SK-N-SH treated with all-trans-retinoic acid at 6 μM for 48 hours (cell line): ENCODE measurements at regions not wholly inside any gene's neighbourhood (a gene's known extent, or its start where the extent isn't known, plus 50 kb on each side); places are given as distances from the start of the nearest gene placed in this dataset.

Experiments used
- ATAC-seq: fragments of 200-7000 bp; cut with Tn5 transposase; 3 replicates; pipeline ENCODE4 v1.9.1; 2020; ENCODE audit warnings: mild to moderate bottlenecking, moderate library complexity
- ARNTL ChIP-seq: fragments of 450-650 bp; formaldehyde crosslinking; IDR thresholded peaks from 2 replicates; pipeline ENCODE4 v1.5.0; 2020; ENCODE audit warnings: low read depth, mild to moderate bottlenecking, moderate library complexity, borderline replicate concordance
- BACH2 ChIP-seq: fragments of 250-450 bp; sonication (Bioruptor Pico); IDR thresholded peaks from 2 replicates; pipeline ENCODE4 v1.9.0; 2021; ENCODE audit warnings: mild to moderate bottlenecking, borderline replicate concordance
- CREB5 ChIP-seq: fragments of 250-450 bp; sonication (Bioruptor Pico); IDR thresholded peaks from 2 replicates; pipeline ENCODE4 v1.5.1; 2020; ENCODE audit warnings: low read depth, mild to moderate bottlenecking, moderate library complexity
- CSDC2 ChIP-seq: fragments of 250-450 bp; sonication (Bioruptor Pico); IDR thresholded peaks from 2 replicates; pipeline ENCODE4 v1.5.0; 2020; ENCODE audit warnings: mild to moderate bottlenecking, moderate library complexity
- ESRRG ChIP-seq: fragments of 250-450 bp; sonication (Bioruptor Pico); IDR thresholded peaks from 2 replicates; pipeline ENCODE4 v1.6.1; 2021; ENCODE audit warnings: mild to moderate bottlenecking
- GLIS3 ChIP-seq: fragments of 250-450 bp; sonication (Bioruptor Pico); IDR thresholded peaks from 2 replicates; pipeline ENCODE4 v1.5.0; 2020; ENCODE audit warnings: mild to moderate bottlenecking, moderate library complexity
- ISL1 ChIP-seq: fragments of 250-450 bp; sonication (Bioruptor Pico); IDR thresholded peaks from 2 replicates; pipeline ENCODE4 v2.1.2; 2022; ENCODE audit warnings: mild to moderate bottlenecking, moderate library complexity
- OSR1 ChIP-seq: fragments of 250-450 bp; sonication (Bioruptor Pico); IDR thresholded peaks from 2 replicates; pipeline ENCODE4 v1.8.0; 2022; ENCODE audit warnings: moderate library complexity, mild to moderate bottlenecking, inconsistent platforms
- PPARA ChIP-seq: fragments of 250-450 bp; sonication (Bioruptor Pico); IDR thresholded peaks from 2 replicates; pipeline ENCODE4 v1.5.0; 2020; ENCODE audit warnings: mild to moderate bottlenecking, borderline replicate concordance
- RARB ChIP-seq: fragments of 250-450 bp; sonication (Bioruptor Pico); IDR thresholded peaks from 2 replicates; pipeline ENCODE4 v1.8.0; 2021; ENCODE audit warnings: mild to moderate bottlenecking, moderate library complexity
- SNAI2 ChIP-seq: fragments of 250-450 bp; sonication (Bioruptor Pico); IDR thresholded peaks from 2 replicates; pipeline ENCODE4 v1.5.0; 2020; ENCODE audit warnings: mild to moderate bottlenecking, moderate library complexity
- TCF4 ChIP-seq: fragments of 250-450 bp; sonication (Bioruptor Pico); IDR thresholded peaks from 2 replicates; pipeline ENCODE4 v1.8.0; 2021; ENCODE audit warnings: mild to moderate bottlenecking, moderate library complexity, borderline replicate concordance
- TOX ChIP-seq: fragments of 250-450 bp; sonication (Bioruptor Pico); IDR thresholded peaks from 2 replicates; pipeline ENCODE4 v1.8.0; 2021; ENCODE audit warnings: mild to moderate bottlenecking, moderate library complexity, borderline replicate concordance
- TSHZ2 ChIP-seq: fragments of 250-450 bp; sonication (Bioruptor Pico); IDR thresholded peaks from 2 replicates; pipeline ENCODE4 v1.5.0; 2020; ENCODE audit warnings: mild to moderate bottlenecking, moderate library complexity
- ZC3H10 ChIP-seq: fragments of 250-450 bp; sonication (Bioruptor Pico); IDR thresholded peaks from 2 replicates; pipeline ENCODE4 v1.5.1; 2021; ENCODE audit warnings: mild to moderate bottlenecking, moderate library complexity
- ZFP3 ChIP-seq: fragments of 250-450 bp; sonication (Bioruptor Pico); IDR thresholded peaks from 2 replicates; pipeline ENCODE4 v1.5.0; 2020; ENCODE audit warnings: mild to moderate bottlenecking, moderate library complexity
- ZFP30 ChIP-seq: fragments of 450-650 bp; formaldehyde crosslinking; IDR thresholded peaks from 2 replicates; pipeline ENCODE4 v1.5.0; 2022; ENCODE audit warnings: mild to moderate bottlenecking, moderate library complexity
- ZNF565 ChIP-seq: fragments of 450-650 bp; formaldehyde crosslinking; conservative IDR thresholded peaks from 2 replicates; pipeline ENCODE4 v1.5.0; 2020; ENCODE audit warnings: low read depth, mild to moderate bottlenecking, moderate library complexity
- ZNF70 ChIP-seq: fragments of 450-650 bp; formaldehyde crosslinking; IDR thresholded peaks from 2 replicates; pipeline ENCODE4 v1.5.0; 2020; ENCODE audit warnings: mild to moderate bottlenecking, moderate library complexity
- TF ChIP-seq, protein P1 (sequence below): fragments of 250-450 bp; sonication (Bioruptor Pico); IDR thresholded peaks from 2 replicates; pipeline ENCODE4 v1.8.0; 2020; ENCODE audit warnings: mild to moderate bottlenecking, moderate library complexity, borderline replicate concordance
- TF ChIP-seq, protein P2 (sequence below): fragments of 250-450 bp; sonication (Bioruptor Pico); IDR thresholded peaks from 2 replicates; pipeline ENCODE4 v1.5.1; 2021; ENCODE audit warnings: mild to moderate bottlenecking, moderate library complexity
- TF ChIP-seq, protein P3 (sequence below): fragments of 250-450 bp; sonication (Bioruptor Pico); IDR thresholded peaks from 2 replicates; pipeline ENCODE4 v1.8.0; 2021; ENCODE audit warnings: low read depth, mild to moderate bottlenecking, moderate library complexity, borderline replicate concordance

DNA sequence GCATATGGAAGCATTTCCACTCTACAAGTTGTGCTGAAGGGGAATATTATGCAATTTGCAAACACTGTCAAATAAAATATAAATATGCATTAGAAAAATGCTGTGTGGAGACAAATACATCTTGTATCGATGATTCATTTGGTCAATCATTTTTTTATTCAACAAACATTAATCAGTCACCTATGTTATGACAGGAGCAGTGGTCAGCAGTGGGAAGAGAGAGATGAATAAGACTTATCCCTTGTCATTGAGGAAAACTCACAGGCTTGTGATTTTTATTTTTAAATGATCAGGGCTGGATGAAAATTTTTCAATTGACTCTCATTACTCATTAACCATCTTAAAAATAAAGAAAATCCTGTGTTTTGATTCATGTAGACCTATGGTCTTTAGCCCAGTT lies 574.1 kb downstream of the ACTL7B start:
- no peak for TF ChIP-seq ESRRG (CRISPR knock-in tag)
- TF ChIP-seq PPARA (CRISPR knock-in tag), result no peak
- TF ChIP-seq RARB (CRISPR knock-in tag), result no peak
- TF ChIP-seq ZNF565 (CRISPR knock-in tag), result no peak
- no peak for TF ChIP-seq GLIS3 (CRISPR knock-in tag)
- TF ChIP-seq SNAI2, result no peak
- no peak for TF ChIP-seq TSHZ2 (CRISPR knock-in tag)
- no peak for TF ChIP-seq ZC3H10 (CRISPR knock-in tag)
- no peak for TF ChIP-seq ISL1 (CRISPR knock-in tag)
- no peak for TF ChIP-seq CSDC2 (CRISPR knock-in tag)
- TF ChIP-seq, protein P1, sequence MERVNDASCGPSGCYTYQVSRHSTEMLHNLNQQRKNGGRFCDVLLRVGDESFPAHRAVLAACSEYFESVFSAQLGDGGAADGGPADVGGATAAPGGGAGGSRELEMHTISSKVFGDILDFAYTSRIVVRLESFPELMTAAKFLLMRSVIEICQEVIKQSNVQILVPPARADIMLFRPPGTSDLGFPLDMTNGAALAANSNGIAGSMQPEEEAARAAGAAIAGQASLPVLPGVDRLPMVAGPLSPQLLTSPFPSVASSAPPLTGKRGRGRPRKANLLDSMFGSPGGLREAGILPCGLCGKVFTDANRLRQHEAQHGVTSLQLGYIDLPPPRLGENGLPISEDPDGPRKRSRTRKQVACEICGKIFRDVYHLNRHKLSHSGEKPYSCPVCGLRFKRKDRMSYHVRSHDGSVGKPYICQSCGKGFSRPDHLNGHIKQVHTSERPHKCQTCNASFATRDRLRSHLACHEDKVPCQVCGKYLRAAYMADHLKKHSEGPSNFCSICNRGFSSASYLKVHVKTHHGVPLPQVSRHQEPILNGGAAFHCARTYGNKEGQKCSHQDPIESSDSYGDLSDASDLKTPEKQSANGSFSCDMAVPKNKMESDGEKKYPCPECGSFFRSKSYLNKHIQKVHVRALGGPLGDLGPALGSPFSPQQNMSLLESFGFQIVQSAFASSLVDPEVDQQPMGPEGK, result no peak
- TF ChIP-seq ZFP30 (CRISPR knock-in tag), result no peak
- TF ChIP-seq ZNF70 (CRISPR knock-in tag), result no peak
- TF ChIP-seq, protein P2, sequence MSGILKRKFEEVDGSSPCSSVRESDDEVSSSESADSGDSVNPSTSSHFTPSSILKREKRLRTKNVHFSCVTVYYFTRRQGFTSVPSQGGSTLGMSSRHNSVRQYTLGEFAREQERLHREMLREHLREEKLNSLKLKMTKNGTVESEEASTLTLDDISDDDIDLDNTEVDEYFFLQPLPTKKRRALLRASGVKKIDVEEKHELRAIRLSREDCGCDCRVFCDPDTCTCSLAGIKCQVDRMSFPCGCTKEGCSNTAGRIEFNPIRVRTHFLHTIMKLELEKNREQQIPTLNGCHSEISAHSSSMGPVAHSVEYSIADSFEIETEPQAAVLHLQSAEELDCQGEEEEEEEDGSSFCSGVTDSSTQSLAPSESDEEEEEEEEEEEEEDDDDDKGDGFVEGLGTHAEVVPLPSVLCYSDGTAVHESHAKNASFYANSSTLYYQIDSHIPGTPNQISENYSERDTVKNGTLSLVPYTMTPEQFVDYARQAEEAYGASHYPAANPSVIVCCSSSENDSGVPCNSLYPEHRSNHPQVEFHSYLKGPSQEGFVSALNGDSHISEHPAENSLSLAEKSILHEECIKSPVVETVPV, result no peak
- TF ChIP-seq BACH2 (CRISPR knock-in tag), result no peak
- TF ChIP-seq TOX (CRISPR knock-in tag), result no peak
- no peak for TF ChIP-seq ARNTL
- TF ChIP-seq, protein P3, sequence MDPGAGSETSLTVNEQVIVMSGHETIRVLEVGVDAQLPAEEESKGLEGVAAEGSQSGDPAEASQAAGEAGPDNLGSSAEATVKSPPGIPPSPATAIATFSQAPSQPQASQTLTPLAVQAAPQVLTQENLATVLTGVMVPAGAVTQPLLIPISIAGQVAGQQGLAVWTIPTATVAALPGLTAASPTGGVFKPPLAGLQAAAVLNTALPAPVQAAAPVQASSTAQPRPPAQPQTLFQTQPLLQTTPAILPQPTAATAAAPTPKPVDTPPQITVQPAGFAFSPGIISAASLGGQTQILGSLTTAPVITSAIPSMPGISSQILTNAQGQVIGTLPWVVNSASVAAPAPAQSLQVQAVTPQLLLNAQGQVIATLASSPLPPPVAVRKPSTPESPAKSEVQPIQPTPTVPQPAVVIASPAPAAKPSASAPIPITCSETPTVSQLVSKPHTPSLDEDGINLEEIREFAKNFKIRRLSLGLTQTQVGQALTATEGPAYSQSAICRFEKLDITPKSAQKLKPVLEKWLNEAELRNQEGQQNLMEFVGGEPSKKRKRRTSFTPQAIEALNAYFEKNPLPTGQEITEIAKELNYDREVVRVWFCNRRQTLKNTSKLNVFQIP (CRISPR knock-in tag), result no peak
- ATAC-seq, result no peak

GRCh38 chr9:108278341-108278740 lies 577.4 kb downstream of the ACTL7B start:
- TF ChIP-seq ZFP3 (CRISPR knock-in tag) (no peak), ZNF565 (CRISPR knock-in tag) (no peak), ARNTL (no peak)
- no peak for ATAC-seq

DNA sequence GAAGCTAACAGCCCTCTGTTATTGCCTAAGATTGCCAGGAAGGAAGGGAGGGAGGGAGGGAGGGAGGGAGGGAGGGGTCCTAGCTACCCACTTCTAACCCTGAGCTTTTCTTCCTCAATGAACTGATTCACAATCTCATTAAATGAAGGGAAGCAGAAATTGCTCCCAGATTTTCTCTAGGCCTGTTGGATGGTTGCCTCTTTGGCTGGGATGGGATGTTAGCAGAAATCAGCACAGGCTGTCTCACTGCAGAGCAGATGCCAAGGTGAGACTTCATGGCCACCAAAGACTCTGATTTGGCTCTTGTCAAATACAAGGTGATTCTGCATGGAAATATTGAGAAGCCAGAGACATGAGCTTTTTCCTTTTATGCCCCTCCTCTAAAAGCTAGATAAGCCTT lies 578.6 kb downstream of the ACTL7B start:
- no peak for TF ChIP-seq ESRRG (CRISPR knock-in tag)
- TF ChIP-seq TCF4 (CRISPR knock-in tag), result no peak
- no peak for TF ChIP-seq ZC3H10 (CRISPR knock-in tag)
- no peak for TF ChIP-seq PPARA (CRISPR knock-in tag)
- no peak for TF ChIP-seq TOX (CRISPR knock-in tag)
- no peak for TF ChIP-seq SNAI2
- TF ChIP-seq, protein P2, result no peak
- no peak for TF ChIP-seq ISL1 (CRISPR knock-in tag)
- no peak for TF ChIP-seq RARB (CRISPR knock-in tag)
- TF ChIP-seq OSR1, result no peak
- TF ChIP-seq CREB5 (CRISPR knock-in tag), result no peak
- TF ChIP-seq, all 23 proteins: peak for 0
- no peak for ATAC-seq
